GM13977 (cell line): ENCODE measurements at regions not wholly inside any gene's neighbourhood (a gene's known extent, or its start where the extent isn't known, plus 50 kb on each side); places are given as distances from the start of the nearest gene placed in this dataset.

Experiments
- DNase-seq: peaks from one replicate; pipeline ENCODE4 v3.0.0; 2012; ENCODE audit warnings: low spot score
- CTCF ChIP-seq: IDR thresholded peaks from 2 replicates; pipeline ENCODE4 v1.5.1; 2012; ENCODE audit warnings: mild to moderate bottlenecking, control low read depth; ENCODE audit not compliant: insufficient read depth; ENCODE audit errors: extremely low read depth, missing control alignments
- in situ Hi-C: fragments of 300-500 bp; cut with MboI; formaldehyde crosslinking; loops from one replicate; pipeline ENCODE4 v1.12.0; 2022; ENCODE audit warnings: low sequenced_read_pairs, low pct_unique_long_range_greater_than_20kb, mixed read lengths, inconsistent platforms; ENCODE audit not compliant: unreplicated experiment

GRCh38 chr6:145274083-145274482, 461.2 kb downstream of the EPM2A start:
- no peak for TF ChIP-seq CTCF
- no peak for DNase-seq
- in situ Hi-C loops = no loop called here

GRCh38 chr6:145275019-145275418, 460.3 kb downstream of the EPM2A start:
- no peak for DNase-seq
- in situ Hi-C loops = no loop called here
- TF ChIP-seq CTCF = no peak

GRCh38 chr6:145275787-145276186, 459.5 kb downstream of the EPM2A start:
- no peak for TF ChIP-seq CTCF
- no peak for DNase-seq
- in situ Hi-C loops = no loop called here

GRCh38 chr6:145276756-145277155, 458.6 kb downstream of the EPM2A start:
- in situ Hi-C loops = no loop called here
- TF ChIP-seq CTCF = no peak
- DNase-seq = no peak

DNA sequence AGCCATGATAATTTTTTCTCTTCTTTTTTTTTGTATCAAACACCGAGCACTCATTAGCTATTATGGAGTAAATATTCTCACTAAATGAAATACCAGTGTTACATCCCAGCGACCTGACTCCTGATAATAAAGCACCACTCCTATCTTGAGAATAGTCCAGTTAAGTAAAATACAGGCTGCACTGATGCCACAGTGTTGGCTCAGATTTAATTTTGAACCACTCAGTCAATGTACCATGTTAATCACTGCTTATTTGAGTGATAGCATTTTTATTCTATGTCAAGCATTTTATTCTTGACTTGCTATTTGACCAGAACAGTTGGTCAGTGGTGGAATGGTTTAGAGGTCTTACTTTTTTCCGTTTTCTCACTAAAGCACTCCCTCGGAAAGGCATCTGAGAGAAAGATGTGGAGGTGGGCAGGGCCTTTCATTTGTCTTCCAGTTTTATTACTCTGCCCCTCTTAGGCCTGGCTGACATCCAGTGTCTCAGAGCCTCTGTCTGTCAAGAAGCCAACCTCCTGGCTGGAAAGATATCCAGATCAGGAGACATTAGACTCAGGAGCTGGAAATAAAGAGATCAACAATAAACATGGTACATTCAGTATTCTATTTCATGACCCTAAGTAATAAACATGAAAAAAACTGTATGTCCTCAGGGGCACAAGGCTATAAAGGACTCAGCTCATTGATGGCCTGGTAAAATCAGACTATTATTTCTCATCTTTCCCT, 457.8 kb downstream of the EPM2A start:
- DNase-seq = no peak
- no peak for TF ChIP-seq CTCF
- in situ Hi-C loops = no loop called here

DNA sequence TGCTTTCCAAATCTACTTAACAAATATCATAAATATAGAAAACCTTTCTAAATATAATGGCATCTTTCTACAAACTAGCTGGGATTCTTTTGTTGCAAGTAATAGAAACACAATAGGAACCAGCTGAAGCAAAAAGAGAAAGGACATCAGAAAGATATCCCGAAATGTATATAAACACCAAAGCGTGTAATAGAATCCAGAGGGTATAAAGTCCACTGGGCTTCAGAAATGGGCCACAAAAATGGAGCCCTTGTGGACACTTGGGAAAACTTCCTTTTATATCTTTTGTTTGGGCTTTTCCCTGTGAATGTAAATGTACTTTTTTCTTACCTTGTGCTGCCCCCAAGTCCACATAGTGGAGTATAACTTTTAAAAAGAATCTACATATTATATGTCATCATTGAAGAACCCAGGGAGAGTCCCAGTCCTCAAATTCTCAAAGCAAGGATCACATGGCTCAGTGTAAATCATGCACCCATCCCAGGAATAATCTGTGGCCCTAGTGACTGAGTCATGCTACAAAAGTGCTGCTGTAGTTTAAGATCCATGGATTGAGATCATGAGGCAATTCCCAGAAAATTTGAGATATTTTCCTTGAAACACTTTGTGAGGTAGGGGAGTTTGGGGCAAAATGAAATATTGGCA, 457.0 kb downstream of the EPM2A start:
- in situ Hi-C loops = no loop called here
- no peak for TF ChIP-seq CTCF
- no peak for DNase-seq

DNA sequence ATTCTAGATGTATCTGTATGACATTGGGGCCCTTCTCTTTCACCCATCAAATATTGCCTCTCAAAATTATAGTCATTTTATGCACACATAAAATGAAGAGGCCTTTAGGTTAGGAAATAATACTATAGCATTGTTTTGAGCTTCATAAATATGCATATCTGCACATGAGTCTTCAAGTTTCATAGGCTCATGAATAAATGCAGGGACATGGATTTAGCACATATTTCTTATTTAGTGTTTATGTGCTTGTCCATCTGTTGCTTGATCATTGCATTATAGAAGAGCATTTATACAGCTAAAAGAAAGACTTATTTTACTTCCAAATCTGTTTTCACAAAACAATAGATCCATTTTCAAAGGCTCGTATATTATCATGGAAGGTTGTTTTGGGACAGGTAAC, 455.8 kb downstream of the EPM2A start:
- no peak for DNase-seq
- TF ChIP-seq CTCF = no peak
- in situ Hi-C loops = no loop called here
